HG02759 (cell line): ENCODE measurements at regions not wholly inside any gene's neighbourhood (a gene's known extent, or its start where the extent isn't known, plus 50 kb on each side); places are given as distances from the start of the nearest gene placed in this dataset.
"Not testable (repeated sequence)": the region's sequence is repeated elsewhere in the genome, so short reads cannot be mapped to it uniquely, and the experiment has no call there.

Experiments
- ATAC-seq: cut with Tn5 transposase; IDR thresholded peaks from one replicate; pipeline ENCODE4 v1.9.1; 2021; ENCODE audit warnings: mild to moderate bottlenecking, moderate library complexity; ENCODE audit not compliant: unreplicated experiment

- no peak for ATAC-seq
Observed at GRCh38 chr11:71334191-71334590, 81.8 kb upstream of the SHANK2 start.

GRCh38 chr11:71333473-71333872 is 81.1 kb upstream of the SHANK2 start:
- no peak for ATAC-seq

- ATAC-seq = no peak
Observed at GRCh38 chr11:71332447-71332846, 80.1 kb upstream of the SHANK2 start.

DNA sequence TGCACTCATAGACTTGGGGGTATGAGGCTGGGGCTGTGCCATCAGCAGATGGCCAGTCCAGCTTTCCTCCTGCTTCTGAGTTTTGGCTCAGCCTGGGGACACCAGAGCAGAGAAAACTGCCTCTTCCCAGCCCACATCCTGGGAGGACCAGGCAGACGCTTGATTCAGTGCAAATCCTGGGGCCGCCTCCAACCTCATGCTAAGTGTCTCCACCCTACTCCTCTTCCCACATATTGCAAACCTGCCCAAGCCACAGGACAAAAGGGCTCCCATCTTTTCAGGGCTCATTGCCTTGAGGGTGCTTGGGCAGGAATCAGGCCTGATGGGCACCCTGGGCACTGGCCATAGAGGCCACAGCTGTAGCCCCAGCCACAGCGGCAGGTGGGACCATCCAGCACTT is 79.7 kb upstream of the SHANK2 start:
- no peak for ATAC-seq

GRCh38 chr11:71331631-71332030 is 79.3 kb upstream of the SHANK2 start:
- ATAC-seq = no peak

GRCh38 chr11:71330996-71331395 is 78.6 kb upstream of the SHANK2 start:
- no peak for ATAC-seq

DNA sequence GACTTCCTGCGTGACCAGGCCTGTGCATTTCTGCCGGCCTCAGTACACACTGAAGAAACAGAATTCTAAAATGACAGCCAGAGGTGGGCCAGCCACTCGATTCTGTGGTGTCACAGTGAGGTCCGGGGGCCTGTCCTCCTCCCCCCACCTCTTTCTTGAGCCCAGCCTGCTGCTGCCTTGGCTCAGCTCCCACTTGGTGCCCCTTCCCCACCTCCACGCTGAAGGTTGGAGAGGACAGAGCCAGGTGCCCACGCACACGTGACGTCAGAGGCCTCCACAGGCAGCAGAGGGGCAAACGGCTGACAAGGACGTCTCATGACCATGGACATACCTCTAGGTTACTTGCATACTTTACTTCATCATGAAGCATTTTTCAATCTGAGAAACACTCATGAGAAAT is 78.0 kb upstream of the SHANK2 start:
- ATAC-seq = no peak

DNA sequence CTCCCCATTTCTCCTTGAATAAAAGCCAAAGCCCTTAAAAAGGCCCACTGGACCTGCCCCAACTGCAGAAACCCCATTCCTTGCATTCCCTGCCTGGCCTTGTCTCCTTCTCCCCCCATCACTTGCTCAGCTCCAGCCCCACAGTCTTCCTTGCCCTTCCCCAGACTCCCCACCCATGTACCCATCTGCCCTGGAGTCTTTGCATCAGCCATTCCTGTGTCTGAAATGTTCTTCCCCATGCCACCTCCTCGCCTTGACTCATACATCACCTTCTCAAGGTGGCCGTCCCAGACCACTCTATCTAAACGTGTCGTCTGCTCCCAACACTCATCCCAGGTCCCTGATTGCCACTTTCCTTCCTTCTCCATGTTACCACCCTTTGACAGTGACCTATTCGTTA is 77.4 kb upstream of the SHANK2 start:
- ATAC-seq = no peak

- ATAC-seq = no peak
Observed at GRCh38 chr11:71329165-71329510, 76.8 kb upstream of the SHANK2 start.

- ATAC-seq = no peak
Observed at GRCh38 chr11:71327156-71328085, 75.0 kb upstream of the SHANK2 start.

GRCh38 chr11:71326328-71326940 is 74.1 kb upstream of the SHANK2 start:
- no peak for ATAC-seq

- no peak for ATAC-seq
Observed at GRCh38 chr11:71325418-71326327, 73.3 kb upstream of the SHANK2 start.

DNA sequence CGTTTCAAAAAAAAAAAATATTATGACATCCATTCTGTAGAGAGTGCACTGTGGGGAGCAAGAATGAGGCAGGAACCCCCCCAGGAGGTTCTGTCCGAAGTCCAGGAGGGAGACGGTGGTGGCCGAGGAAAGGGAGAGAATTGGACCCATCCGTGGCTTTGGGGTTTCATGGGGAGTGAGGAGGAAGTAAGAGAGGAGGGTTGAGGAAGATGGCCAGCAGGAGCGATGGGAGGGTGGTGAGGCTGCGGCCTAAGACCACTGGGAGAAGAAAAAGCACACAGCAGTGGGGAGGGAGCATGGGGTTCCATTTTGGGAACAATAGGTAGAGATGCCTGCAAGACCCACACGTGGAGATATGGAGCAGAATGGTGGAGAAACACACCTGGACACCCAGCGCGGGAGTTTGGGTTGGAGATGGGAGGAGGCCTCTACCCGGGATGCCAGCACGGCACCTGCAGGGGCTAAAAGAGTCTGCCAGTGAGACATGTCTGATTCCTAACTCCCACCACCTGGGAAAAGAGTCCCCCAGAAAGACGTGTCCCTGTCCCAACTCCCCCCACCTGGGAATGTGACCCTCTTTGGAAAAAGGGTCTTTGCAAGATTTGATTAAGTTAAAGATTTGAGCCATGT is 72.5 kb upstream of the SHANK2 start:
- ATAC-seq = no peak

DNA sequence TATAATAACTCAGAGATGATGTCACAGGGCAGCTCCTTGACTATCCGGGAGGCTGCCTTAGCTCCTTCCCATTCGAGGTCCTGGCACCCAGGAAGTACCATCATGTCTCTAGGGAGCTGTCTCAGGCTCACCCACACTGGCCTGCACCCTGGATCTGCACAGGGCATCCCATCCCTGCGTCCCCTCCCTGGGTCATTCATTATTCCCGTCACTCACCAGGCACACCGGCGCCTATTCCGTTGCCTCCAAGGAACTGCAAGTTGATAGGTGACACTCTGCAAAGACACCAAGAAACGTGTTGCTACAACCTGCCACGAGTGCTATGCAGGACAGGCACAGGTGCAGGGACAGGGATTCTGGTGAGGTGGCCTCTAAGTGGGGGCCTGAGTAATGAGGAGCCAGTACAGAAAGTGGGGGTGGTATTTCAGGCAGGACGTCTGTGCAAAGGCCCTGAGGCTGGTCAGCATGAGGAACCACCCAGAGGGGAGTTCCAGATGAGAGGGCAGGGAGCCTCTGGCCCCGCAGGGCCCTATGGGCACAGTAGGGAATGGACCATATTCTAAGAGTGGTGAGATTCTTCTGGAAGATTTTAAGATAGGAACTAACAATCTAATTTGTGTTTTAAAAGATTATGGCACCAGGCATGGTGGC is 71.6 kb upstream of the SHANK2 start:
- no peak for ATAC-seq

- no peak for ATAC-seq
Observed at GRCh38 chr11:71322861-71323582, 70.6 kb upstream of the SHANK2 start.

DNA sequence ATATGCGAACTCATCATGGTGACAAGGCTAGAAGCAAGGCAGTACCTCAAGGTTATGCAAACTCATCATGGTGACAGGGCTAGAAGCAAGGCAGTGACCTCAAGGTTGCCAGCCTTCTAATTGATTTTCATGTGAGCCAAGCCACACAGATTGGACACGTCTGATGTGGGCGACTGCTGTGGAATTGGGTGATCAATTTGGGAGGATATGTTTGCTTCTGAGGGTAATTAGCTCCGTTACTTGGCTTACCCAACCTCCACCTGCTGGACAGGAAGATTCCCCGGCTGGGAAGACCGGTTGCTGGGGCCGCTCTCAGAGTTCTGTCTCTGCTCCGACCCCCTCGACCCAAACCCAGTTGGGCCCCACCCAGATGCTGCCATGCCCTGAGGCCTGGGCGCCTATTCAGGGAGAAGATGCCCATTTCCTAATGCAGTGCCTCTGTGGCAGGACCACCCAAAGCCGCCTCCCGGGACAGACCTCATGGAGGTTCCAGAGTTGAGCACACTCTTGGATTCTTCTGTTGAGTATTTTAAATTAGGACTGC is 69.9 kb upstream of the SHANK2 start:
- no peak for ATAC-seq

DNA sequence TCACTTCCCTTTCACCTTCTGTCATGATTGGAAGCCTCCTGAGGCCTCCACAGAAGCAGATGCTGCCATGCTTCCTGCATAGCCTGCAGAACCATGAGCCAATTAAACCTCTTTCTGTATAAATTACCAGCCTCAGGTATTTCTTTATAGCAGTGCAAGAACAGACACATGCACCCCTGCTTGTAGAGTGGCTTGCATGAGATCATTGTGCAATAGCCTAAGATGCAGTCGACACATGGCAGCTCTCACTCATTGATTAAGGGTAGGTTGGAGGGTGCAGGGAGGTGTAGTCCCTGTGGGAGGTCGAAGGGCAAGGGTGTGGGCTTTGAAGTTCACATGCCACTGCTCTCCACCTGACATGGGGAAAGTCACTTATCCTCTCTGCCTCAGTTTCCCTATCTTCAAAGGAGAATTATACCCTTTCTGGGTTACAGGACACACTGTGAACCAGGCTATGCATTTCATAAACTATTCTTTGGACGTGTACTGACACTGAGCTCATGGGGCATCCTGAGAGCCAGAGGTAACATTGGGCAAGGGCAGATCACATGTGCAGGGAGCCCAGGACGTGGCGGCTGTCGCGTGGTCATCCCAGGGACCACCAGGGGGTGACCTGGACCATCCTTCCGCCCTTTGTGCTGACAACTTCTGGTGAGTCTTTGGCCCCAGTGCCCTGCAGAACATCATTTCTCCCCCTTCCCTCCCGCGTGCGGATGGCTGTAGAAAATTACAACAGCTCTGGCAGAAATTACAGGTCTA is 69.2 kb upstream of the SHANK2 start:
- ATAC-seq = no peak

DNA sequence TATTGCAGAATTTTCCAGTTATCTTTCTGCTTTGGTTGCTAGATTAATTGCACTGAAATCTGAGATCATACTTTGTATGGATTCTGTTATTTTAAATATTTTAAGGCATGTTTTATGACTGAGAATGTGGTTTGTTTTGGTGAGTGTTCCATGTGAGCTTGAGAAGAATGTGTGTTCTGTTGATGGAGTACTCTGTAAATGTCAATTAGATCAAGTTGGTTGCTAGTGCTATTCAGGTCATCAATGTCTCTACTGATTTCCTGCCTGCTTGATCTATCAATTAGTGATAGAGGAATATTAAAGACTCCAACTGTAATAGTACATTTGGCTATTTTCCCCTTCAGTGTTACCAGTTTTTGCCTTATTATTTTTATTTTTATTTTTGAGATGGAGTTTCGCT is 64.3 kb upstream of the SHANK2 start:
- no peak for ATAC-seq

- ATAC-seq = not testable (repeated sequence)
Observed at GRCh38 chr11:71312616-71313015, 60.2 kb upstream of the SHANK2 start.
